Left ventricle myocardium inferior (tissue), 1 donor: ENCODE measurements at regions not wholly inside any gene's neighbourhood (a gene's known extent, or its start where the extent isn't known, plus 50 kb on each side); places are given as distances from the start of the nearest gene placed in this dataset.
A peak's percentile ranks its signal among the peaks of the same experiment; 100 is the strongest.

Experiments
- DNase-seq: peaks from one replicate; pipeline ENCODE4 v3.0.0-alpha.2; 2020
- H3K27ac ChIP-seq: fragments of 200-600 bp; replicated peaks from 2 replicates; pipeline ENCODE4 v1.8.0; 2021
- H3K27me3 ChIP-seq: fragments of 200-600 bp; 2 replicates; pipeline ENCODE4 v1.8.0; 2021; ENCODE audit warnings: low read depth
- H3K36me3 ChIP-seq: fragments of 200-600 bp; 2 replicates; pipeline ENCODE4 v1.8.0; 2021
- H3K4me1 ChIP-seq: fragments of 200-600 bp; 2 replicates; pipeline ENCODE4 v1.8.0; 2021
- H3K4me3 ChIP-seq: fragments of 200-600 bp; 2 replicates; pipeline ENCODE4 v1.8.0; 2021; ENCODE audit warnings: mild to moderate bottlenecking, moderate library complexity
- H3K9me3 ChIP-seq: fragments of 200-600 bp; replicated peaks from 2 replicates; pipeline ENCODE4 v1.8.0; 2021
- CTCF ChIP-seq: fragments of 200-600 bp; IDR thresholded peaks from 2 replicates; pipeline ENCODE4 v1.8.0; 2021; ENCODE audit warnings: antibody characterized with exemption, mild to moderate bottlenecking, borderline replicate concordance
- intact Hi-C: fragments of 100-400 bp; cut with micrococcal nuclease; formaldehyde crosslinking; loops from one replicate; pipeline ENCODE4 v1.11.0; 2022
- donor health status: DM: no; HTN: yes; CAD: no; lungs with severe emphysema.

- no peak for TF ChIP-seq CTCF
- intact Hi-C loops = no loop called here
- H3K27me3 ChIP-seq = peaks cover 82% of the 10 kb centered on the region
- H3K4me3 ChIP-seq = no peak overlapping the region
- DNase-seq = no peak
- H3K36me3 ChIP-seq = no peaks in the 10 kb centered on the region
- H3K27ac ChIP-seq = no peak overlapping the region
- H3K4me1 ChIP-seq = no peaks in the 10 kb centered on the region
- no peaks in the 10 kb centered on the region for H3K9me3 ChIP-seq
Observed at GRCh38 chr1:29457496-29458368, 221.4 kb downstream of the PTPRU start.

GRCh38 chr1:29456685-29457435, 220.5 kb downstream of the PTPRU start:
- Histone ChIP-seq H3K27me3 (peaks cover 79% of the 10 kb centered on the region), H3K36me3 (no peaks in the 10 kb centered on the region), H3K9me3 (no peaks in the 10 kb centered on the region), H3K4me1 (no peaks in the 10 kb centered on the region), H3K27ac (no peak overlapping the region), H3K4me3 (no peak overlapping the region)
- no peak for DNase-seq
- intact Hi-C loops = no loop called here
- no peak for TF ChIP-seq CTCF

GRCh38 chr1:29455781-29456180, 219.5 kb downstream of the PTPRU start:
- DNase-seq = no peak
- no peaks in the 10 kb centered on the region for H3K36me3 ChIP-seq
- no peaks in the 10 kb centered on the region for H3K4me1 ChIP-seq
- no peak for TF ChIP-seq CTCF
- H3K4me3 ChIP-seq = no peak overlapping the region
- H3K9me3 ChIP-seq = no peaks in the 10 kb centered on the region
- peaks cover 73% of the 10 kb centered on the region for H3K27me3 ChIP-seq
- intact Hi-C loops = no loop called here
- H3K27ac ChIP-seq = no peak overlapping the region

- intact Hi-C loops = no loop called here
- Histone ChIP-seq H3K27me3 (peaks cover 73% of the 10 kb centered on the region), H3K36me3 (no peaks in the 10 kb centered on the region), H3K9me3 (no peaks in the 10 kb centered on the region), H3K4me3 (no peak overlapping the region), H3K4me1 (no peaks in the 10 kb centered on the region), H3K27ac (no peak overlapping the region)
- no peak for TF ChIP-seq CTCF
- no peak for DNase-seq
Observed at GRCh38 chr1:29454616-29455380, 218.5 kb downstream of the PTPRU start.

- Histone ChIP-seq H3K9me3 (no peaks in the 10 kb centered on the region), H3K4me1 (no peaks in the 10 kb centered on the region), H3K36me3 (no peaks in the 10 kb centered on the region), H3K27ac (no peak overlapping the region), H3K27me3 (peaks cover 73% of the 10 kb centered on the region), H3K4me3 (no peak overlapping the region)
- DNase-seq = no peak
- peak; percentile 36 for TF ChIP-seq CTCF
- intact Hi-C loops = no loop called here
Observed at GRCh38 chr1:29453502-29454240, 217.3 kb downstream of the PTPRU start.
